ENCODE measurements at regions not wholly inside any gene's neighbourhood (a gene's known extent, or its start where the extent isn't known, plus 50 kb on each side); places are given as distances from the start of the nearest gene placed in this dataset.

DNA sequence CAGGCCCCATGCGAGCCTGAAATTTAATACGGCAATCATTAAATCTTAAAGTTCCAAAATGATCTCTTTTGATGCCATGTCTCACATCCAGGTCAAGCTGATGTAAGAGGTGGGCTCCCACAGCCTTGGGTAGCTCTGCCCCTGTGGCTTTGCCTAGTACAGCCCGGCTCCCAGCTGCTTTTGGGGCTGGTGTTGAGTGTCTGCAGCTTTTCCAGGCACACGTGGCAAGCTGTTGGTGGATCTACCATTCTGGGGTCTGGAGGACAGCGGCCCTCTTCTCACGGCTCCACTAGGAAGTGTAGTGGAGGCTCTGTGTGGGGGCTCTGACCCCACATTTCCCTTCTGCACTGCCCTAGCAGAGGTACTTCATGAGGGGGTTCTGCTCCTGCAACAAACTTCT is 588.9 kb downstream of the CENPC start:
- TF ChIP-seq, protein P1, sequence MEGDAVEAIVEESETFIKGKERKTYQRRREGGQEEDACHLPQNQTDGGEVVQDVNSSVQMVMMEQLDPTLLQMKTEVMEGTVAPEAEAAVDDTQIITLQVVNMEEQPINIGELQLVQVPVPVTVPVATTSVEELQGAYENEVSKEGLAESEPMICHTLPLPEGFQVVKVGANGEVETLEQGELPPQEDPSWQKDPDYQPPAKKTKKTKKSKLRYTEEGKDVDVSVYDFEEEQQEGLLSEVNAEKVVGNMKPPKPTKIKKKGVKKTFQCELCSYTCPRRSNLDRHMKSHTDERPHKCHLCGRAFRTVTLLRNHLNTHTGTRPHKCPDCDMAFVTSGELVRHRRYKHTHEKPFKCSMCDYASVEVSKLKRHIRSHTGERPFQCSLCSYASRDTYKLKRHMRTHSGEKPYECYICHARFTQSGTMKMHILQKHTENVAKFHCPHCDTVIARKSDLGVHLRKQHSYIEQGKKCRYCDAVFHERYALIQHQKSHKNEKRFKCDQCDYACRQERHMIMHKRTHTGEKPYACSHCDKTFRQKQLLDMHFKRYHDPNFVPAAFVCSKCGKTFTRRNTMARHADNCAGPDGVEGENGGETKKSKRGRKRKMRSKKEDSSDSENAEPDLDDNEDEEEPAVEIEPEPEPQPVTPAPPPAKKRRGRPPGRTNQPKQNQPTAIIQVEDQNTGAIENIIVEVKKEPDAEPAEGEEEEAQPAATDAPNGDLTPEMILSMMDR (conservative IDR thresholded peaks at IDR 0.05 in 1 of 2, IDR thresholded peaks at IDR 0.05 in 1 of 2; ENCODE audit: extremely low read depth in 1 of 2, insufficient read depth in 1 of 2, low read depth in 1 of 2, low read length in 2 of 2): no peak
- no peak for TF ChIP-seq EZH2 (IDR thresholded peaks at IDR 0.05; ENCODE audit: borderline replicate concordance, low read length)
